Peyer's patch (tissue), 4 donors: ENCODE measurements at regions not wholly inside any gene's neighbourhood (a gene's known extent, or its start where the extent isn't known, plus 50 kb on each side); places are given as distances from the start of the nearest gene placed in this dataset.
A peak's percentile ranks its signal among the peaks of the same experiment; 100 is the strongest.

ENCODE experiments used
- DNase-seq, 3 donors: peaks; one replicate each; pipeline ENCODE4 v3.0.0-alpha.2; 2017 to 2019
- H3K27ac ChIP-seq, 4 donors: fragments of 200-600 bp; sonication (generic); one replicate each; pipeline ENCODE4 v1.5.1; 2016 to 2019
- H3K27me3 ChIP-seq, 2 donors: fragments of 200-600 bp; sonication (generic); one replicate each; pipeline ENCODE4 v1.5.1; 2019
- H3K36me3 ChIP-seq, 3 donors: fragments of 200-600 bp; sonication (generic); one replicate each; pipeline ENCODE4 v1.5.1; 2016 to 2019
- H3K4me1 ChIP-seq, 4 donors: fragments of 200-600 bp; sonication (generic); one replicate each; pipeline ENCODE4 v1.5.1; 2016 to 2019
- H3K4me3 ChIP-seq, 4 donors: fragments of 200-600 bp; sonication (generic); 1 replicate in 3 of 4; 2 replicates in 1 of 4; pipeline ENCODE4 v1.5.1; 2016 to 2019; ENCODE audit warnings: mild to moderate bottlenecking in 1 of 4
- H3K9me3 ChIP-seq, 4 donors: fragments of 200-600 bp; sonication (generic); one replicate each; pipeline ENCODE4 v1.5.1; 2016 to 2019; ENCODE audit warnings: mild to moderate bottlenecking in 1 of 4
- CTCF ChIP-seq, 6 experiments: fragments of 450-650 bp in 4 of 6; fragments of 200-600 bp in 2 of 6; sonication (generic) in 1 of 6; IDR thresholded peaks; one replicate each; pipeline ENCODE4 v1.5.1; 2017 to 2019; ENCODE audit warnings: antibody characterized with exemption in 6 of 6, mild to moderate bottlenecking in 3 of 6, moderate library complexity in 1 of 6
- POLR2A ChIP-seq, 2 donors: fragments of 450-650 bp; IDR thresholded peaks; one replicate each; pipeline ENCODE4 v1.5.1; 2017; ENCODE audit warnings: antibody characterized with exemption in 2 of 2, mild to moderate bottlenecking in 2 of 2, moderate library complexity in 2 of 2
- small RNA-seq, 2 donors: library from RNA; depleted of rRNA; stranded (forward); fragments of <200 nt; gene quantifications; one replicate each; pipeline ENCODE3, GENCODE V24; 2016

GRCh38 chr13:27371932-27372331 is 52.5 kb upstream of the GTF3A start:
- Histone ChIP-seq H3K4me1 (peaks cover 0 to 10% (median 0%) of the 10 kb centered on the region in 4 donors), H3K27me3 (no peaks in the 10 kb centered on the region), H3K9me3 (no peaks in the 10 kb centered on the region), H3K4me3 (no peak overlapping the region), H3K27ac (peak overlapping the region in 1 of 4 donors; percentile 2), H3K36me3 (no peaks in the 10 kb centered on the region)
- TF ChIP-seq POLR2A (IDR thresholded peaks at IDR 0.05) (no peak), CTCF (IDR thresholded peaks at IDR 0.05) (no peak)
- DNase-seq, result no peak

- Histone ChIP-seq H3K4me1 (peaks cover 0 to 10% (median 0%) of the 10 kb centered on the region in 4 donors), H3K27ac (peak overlapping the region in 2 of 4 donors; percentile 54 to 81), H3K36me3 (no peaks in the 10 kb centered on the region), H3K4me3 (no peak overlapping the region), H3K9me3 (no peaks in the 10 kb centered on the region), H3K27me3 (no peaks in the 10 kb centered on the region)
- peak in 2 of 3 donors; percentile 64 to 73 for DNase-seq
- TF ChIP-seq POLR2A (IDR thresholded peaks at IDR 0.05) (no peak), CTCF (IDR thresholded peaks at IDR 0.05) (peak in 2 of 6 experiments; percentile 21 to 22)
These were observed 51.5 kb upstream of the GTF3A start for GRCh38 chr13:27372896-27373295.

- TF ChIP-seq CTCF (IDR thresholded peaks at IDR 0.05), result no peak
- TF ChIP-seq POLR2A (IDR thresholded peaks at IDR 0.05), result peak; percentile 64 to 70
- Histone ChIP-seq H3K27ac (peak overlapping the region in 3 of 4 donors; percentile 43 to 81 (median 54)), H3K36me3 (no peaks in the 10 kb centered on the region)
These were observed 50.2 kb upstream of the GTF3A start for GRCh38 chr13:27374126-27374613.

More at GRCh38 chr13:27374126-27374613, 50.2 kb upstream of the GTF3A start:
- peak in 2 of 3 donors; percentile 80 for DNase-seq
- Histone ChIP-seq H3K4me3 (no peak overlapping the region), H3K4me1 (peaks cover 0 to 10% (median 0%) of the 10 kb centered on the region in 4 donors), H3K27me3 (no peaks in the 10 kb centered on the region), H3K9me3 (no peaks in the 10 kb centered on the region)

Small RNAs in the stretch of these regions (small RNA-seq; reads per million reads assigned to genes)
- gene RNU6-70P, result 0 reads per million in 2 donors
